ENCODE measurements at regions not wholly inside any gene's neighbourhood (a gene's known extent, or its start where the extent isn't known, plus 50 kb on each side); places are given as distances from the start of the nearest gene placed in this dataset.

DNA sequence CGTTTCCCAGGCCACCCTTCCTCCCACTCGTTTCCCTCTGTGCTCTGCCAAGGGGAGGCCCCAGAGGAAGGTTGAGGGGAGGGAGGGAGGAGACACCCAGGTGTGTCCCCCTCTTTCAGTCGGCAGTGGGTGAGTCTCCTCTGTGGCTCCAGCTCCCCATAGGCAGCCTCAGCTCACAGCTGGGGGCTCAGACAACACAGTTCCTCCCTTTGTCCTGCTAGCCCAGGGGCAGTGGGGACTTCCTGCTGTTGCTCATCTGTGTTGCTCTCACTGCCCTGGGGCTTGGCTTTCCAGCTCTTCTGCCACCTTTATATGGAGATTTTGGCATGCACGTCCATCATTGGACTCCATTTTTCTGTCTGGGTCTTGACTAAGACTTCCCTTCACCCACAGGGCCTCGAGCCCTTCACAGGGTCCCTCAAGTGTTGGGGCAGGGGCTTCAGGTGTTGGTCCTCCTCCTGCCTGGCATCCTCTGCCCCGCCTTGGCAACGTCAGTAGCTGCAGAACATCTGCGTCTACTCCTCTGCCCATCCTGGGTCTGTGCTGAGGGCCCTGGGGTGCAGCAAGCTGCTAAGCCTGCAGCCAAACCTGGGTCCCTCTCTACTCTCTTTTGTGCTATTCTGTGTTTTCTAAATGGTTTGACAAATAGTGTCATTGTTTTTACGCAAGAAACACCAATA is 190.6 kb upstream of the PMEPA1 start (continued):
- TF ChIP-seq GABPA (IDR thresholded peaks at IDR 0.05; ENCODE audit: borderline replicate concordance, insufficient read depth, low read length) (no peak), CREB1 (IDR thresholded peaks at IDR 0.05) (no peak), SIRT6 (IDR thresholded peaks at IDR 0.05; ENCODE audit: low read length) (no peak), POU5F1 (IDR thresholded peaks at IDR 0.05; ENCODE audit: low read depth, low read length) (no peak), RAD21 (IDR thresholded peaks at IDR 0.05 in 1 of 2, conservative IDR thresholded peaks at IDR 0.05 in 1 of 2; ENCODE audit: low read depth in 2 of 2, low read length in 2 of 2) (no peak)

Data from H1 (cell line).